HEK293 (cell line): ENCODE measurements at regions not wholly inside any gene's neighbourhood (a gene's known extent, or its start where the extent isn't known, plus 50 kb on each side); places are given as distances from the start of the nearest gene placed in this dataset.

Experiments used
- CTCF ChIA-PET: fragments of 350-600 bp; formaldehyde crosslinking; extraction: SDS; loops from one replicate; lab custom pipeline; 2021; ENCODE audit warnings: antibody characterized with exemption; lab: Yijun Ruan, JAX
- POLR2A ChIA-PET: fragments of 300-600 bp; formaldehyde crosslinking; extraction: SDS; loops from one replicate; lab custom pipeline; 2020; ENCODE audit warnings: antibody characterized with exemption, inconsistent platforms; lab: Yijun Ruan, JAX
- H3K27ac ChIP-seq: fragments of 200-500 bp; sonication (Bioruptor generic); 2 replicates; pipeline ENCODE4 v1.5.1; 2014; ENCODE audit warnings: low read depth, low read length, control low read depth, inconsistent platforms; ENCODE audit errors: extremely low read depth
- H3K36me3 ChIP-seq, 2 experiments: fragments of 200-500 bp in 1 of 2; sonication (Bioruptor generic) in 1 of 2; 1 replicate in 1 of 2; 2 replicates in 1 of 2; pipeline ENCODE4 v1.5.1; 2014 to 2017; ENCODE audit warnings: inconsistent platforms in 2 of 2, low read length in 2 of 2; ENCODE audit not compliant: control insufficient read depth in 2 of 2, insufficient read depth in 1 of 2
- H3K4me1 ChIP-seq: fragments of 200-500 bp; sonication (Bioruptor generic); 2 replicates; pipeline ENCODE4 v1.5.1; 2014; ENCODE audit warnings: mild to moderate bottlenecking, low read length, inconsistent platforms; ENCODE audit not compliant: control insufficient read depth, insufficient read depth
- H3K4me3 ChIP-seq: 2 replicates; pipeline ENCODE4 v1.5.1; 2011; ENCODE audit warnings: low read depth, mild to moderate bottlenecking, control low read depth, low read length, moderate library complexity
- H3K9me3 ChIP-seq: fragments of 200-500 bp; sonication (Bioruptor generic); 2 replicates; pipeline ENCODE4 v1.5.1; 2014; ENCODE audit warnings: low read depth, low read length, inconsistent platforms; ENCODE audit not compliant: control insufficient read depth, insufficient read depth
- AEBP2 ChIP-seq: fragments of 450-650 bp; formaldehyde crosslinking; IDR thresholded peaks from 2 replicates; pipeline ENCODE4 v1.5.1; 2016; ENCODE audit warnings: missing biosample characterization, missing genetic modification characterization, borderline replicate concordance
- BCL11B ChIP-seq: fragments of 450-650 bp; formaldehyde crosslinking; IDR thresholded peaks from 2 replicates; pipeline ENCODE4 v1.5.1; 2016; ENCODE audit warnings: low read depth, missing biosample characterization, missing genetic modification characterization
- CTCF ChIP-seq: fragments of 450-650 bp; formaldehyde crosslinking; IDR thresholded peaks from 2 replicates; pipeline ENCODE4 v1.5.1; 2016; ENCODE audit warnings: missing biosample characterization, missing genetic modification characterization
- EGR2 ChIP-seq: fragments of 450-650 bp; formaldehyde crosslinking; IDR thresholded peaks from 2 replicates; pipeline ENCODE4 v1.5.1; 2016; ENCODE audit warnings: low read depth, missing biosample characterization, missing genetic modification characterization
- ELK4 ChIP-seq: IDR thresholded peaks from 2 replicates; pipeline ENCODE4 v1.6.1; 2011; ENCODE audit warnings: mild to moderate bottlenecking, low read depth, low read length, borderline replicate concordance
- KLF10 ChIP-seq: fragments of 450-650 bp; IDR thresholded peaks from 2 replicates; pipeline ENCODE4 v1.5.1; 2018; ENCODE audit warnings: missing biosample characterization, mild to moderate bottlenecking, missing genetic modification characterization
- KLF9 ChIP-seq: fragments of 450-650 bp; formaldehyde crosslinking; IDR thresholded peaks from 2 replicates; pipeline ENCODE4 v1.5.1; 2016; ENCODE audit warnings: missing biosample characterization, missing genetic modification characterization, low read depth
- PBX3 ChIP-seq: sonication (generic); formaldehyde crosslinking; IDR thresholded peaks from 2 replicates; pipeline ENCODE4 v1.8.1; 2022; ENCODE audit warnings: mild to moderate bottlenecking, moderate library complexity, missing genetic modification reagents
- SCRT2 ChIP-seq: fragments of 450-650 bp; formaldehyde crosslinking; IDR thresholded peaks from 2 replicates; pipeline ENCODE4 v1.5.1; 2016; ENCODE audit warnings: missing biosample characterization, missing genetic modification characterization
- SP3 ChIP-seq: fragments of 450-650 bp; formaldehyde crosslinking; IDR thresholded peaks from 2 replicates; pipeline ENCODE4 v1.5.1; 2016; ENCODE audit warnings: missing biosample characterization, missing genetic modification characterization
- YY1 ChIP-seq: fragments of 450-650 bp; formaldehyde crosslinking; IDR thresholded peaks from 2 replicates; pipeline ENCODE4 v1.5.1; 2018; ENCODE audit warnings: missing biosample characterization, missing genetic modification characterization
- ZBTB44 ChIP-seq: fragments of 450-650 bp; IDR thresholded peaks from 2 replicates; pipeline ENCODE4 v1.5.1; 2018; ENCODE audit warnings: missing biosample characterization, mild to moderate bottlenecking, missing genetic modification characterization
- ZBTB49 ChIP-seq: fragments of 450-650 bp; formaldehyde crosslinking; IDR thresholded peaks from 2 replicates; pipeline ENCODE4 v1.5.1; 2016; ENCODE audit warnings: missing biosample characterization, missing genetic modification characterization, low read depth
- ZNF18 ChIP-seq: fragments of 450-650 bp; formaldehyde crosslinking; IDR thresholded peaks from 2 replicates; pipeline ENCODE4 v1.5.1; 2016; ENCODE audit warnings: missing biosample characterization, missing genetic modification characterization
- ZNF184 ChIP-seq: fragments of 450-650 bp; IDR thresholded peaks from 2 replicates; pipeline ENCODE4 v1.5.1; 2018; ENCODE audit warnings: missing biosample characterization, mild to moderate bottlenecking, missing genetic modification characterization
- ZNF211 ChIP-seq: fragments of 450-650 bp; formaldehyde crosslinking; IDR thresholded peaks from 2 replicates; pipeline ENCODE4 v1.5.1; 2016; ENCODE audit warnings: low read depth, missing biosample characterization, missing genetic modification characterization
- ZNF280D ChIP-seq: fragments of 450-650 bp; formaldehyde crosslinking; IDR thresholded peaks from 2 replicates; pipeline ENCODE4 v1.5.1; 2016; ENCODE audit warnings: missing biosample characterization, missing genetic modification characterization
- ZNF324 ChIP-seq: fragments of 450-650 bp; formaldehyde crosslinking; IDR thresholded peaks from 2 replicates; pipeline ENCODE4 v1.5.1; 2016; ENCODE audit warnings: missing biosample characterization, missing genetic modification characterization
- ZNF530 ChIP-seq: fragments of 450-650 bp; formaldehyde crosslinking; IDR thresholded peaks from 2 replicates; pipeline ENCODE4 v1.5.1; 2016; ENCODE audit warnings: low read depth, missing biosample characterization, missing genetic modification characterization
- ZNF580 ChIP-seq: fragments of 450-650 bp; formaldehyde crosslinking; IDR thresholded peaks from 2 replicates; pipeline ENCODE4 v1.5.1; 2016; ENCODE audit warnings: missing biosample characterization, missing genetic modification characterization
- ZNF585B ChIP-seq: fragments of 450-650 bp; formaldehyde crosslinking; IDR thresholded peaks from 2 replicates; pipeline ENCODE4 v1.5.1; 2016; ENCODE audit warnings: missing biosample characterization, missing genetic modification characterization
- ZNF624 ChIP-seq: fragments of 450-650 bp; formaldehyde crosslinking; IDR thresholded peaks from 2 replicates; pipeline ENCODE4 v1.5.1; 2017; ENCODE audit warnings: missing biosample characterization, missing genetic modification characterization

- Histone ChIP-seq H3K9me3 (no peaks in the 10 kb centered on the region), H3K4me3 (no peak overlapping the region), H3K36me3 (no peaks in the 10 kb centered on the region), H3K27ac (no peak overlapping the region), H3K4me1 (no peaks in the 10 kb centered on the region)
- ChIA-PET CTCF (no interaction called here), POLR2A (no interaction called here)
- TF ChIP-seq AEBP2 (no peak), SCRT2 (no peak), ZNF585B (tag by site-specific recombination) (no peak), CTCF (tag by site-specific recombination) (no peak), PBX3 (CRISPR knock-in tag) (no peak), BCL11B (tag by site-specific recombination) (no peak), ZNF580 (tag by site-specific recombination) (no peak), ZBTB44 (tag by site-specific recombination) (no peak), ZNF324 (tag by site-specific recombination) (no peak), YY1 (tag by site-specific recombination) (no peak), SP3 (tag by site-specific recombination) (no peak), ZNF624 (tag by site-specific recombination) (no peak), EGR2 (no peak), ZNF530 (no peak), KLF10 (tag by site-specific recombination) (no peak), ELK4 (no peak), ZNF184 (tag by site-specific recombination) (no peak), KLF9 (tag by site-specific recombination) (no peak), ZNF211 (tag by site-specific recombination) (no peak)
Observed at GRCh38 chr4:19944806-19945205, 306.9 kb upstream of the SLIT2 start.

- no peaks in the 10 kb centered on the region for H3K9me3 ChIP-seq
- no peak overlapping the region for H3K27ac ChIP-seq
- H3K36me3 ChIP-seq = no peaks in the 10 kb centered on the region
- ChIA-PET POLR2A (no interaction called here), CTCF (interaction anchor here (0.8 kb wide), 1 partner anchor 304 kb away, joined by 3 read pairs; no protein-coding TSS in a partner anchor)
- no peaks in the 10 kb centered on the region for H3K4me1 ChIP-seq
- H3K4me3 ChIP-seq = no peak overlapping the region
- TF ChIP-seq ZNF18 (tag by site-specific recombination) (no peak), ZNF280D (tag by site-specific recombination) (no peak), ZBTB49 (no peak)
Observed at GRCh38 chr4:19944251-19944650, 307.5 kb upstream of the SLIT2 start.
